ENCODE measurements at regions not wholly inside any gene's neighbourhood (a gene's known extent, or its start where the extent isn't known, plus 50 kb on each side); places are given as distances from the start of the nearest gene placed in this dataset.

GRCh38 chr10:44827431-44828006 is 83.6 kb upstream of the TMEM72 start:
- no peak for DNase-seq

- DNase-seq = no peak
Observed at GRCh38 chr10:44828508-44829142, 82.5 kb upstream of the TMEM72 start.

GRCh38 chr10:44829426-44829825 is 81.7 kb upstream of the TMEM72 start:
- no peak for DNase-seq

GRCh38 chr10:44830022-44830421 is 81.1 kb upstream of the TMEM72 start:
- no peak for DNase-seq

GRCh38 chr10:44831581-44831980 is 79.6 kb upstream of the TMEM72 start:
- no peak for DNase-seq

GRCh38 chr10:44832595-44833390 is 78.3 kb upstream of the TMEM72 start:
- DNase-seq = no peak

GRCh38 chr10:44834131-44834530 is 77.0 kb upstream of the TMEM72 start:
- no peak for DNase-seq

- no peak for DNase-seq
Observed at GRCh38 chr10:44835300-44835699, 75.8 kb upstream of the TMEM72 start.

GRCh38 chr10:44843484-44843883 is 67.7 kb upstream of the TMEM72 start:
- DNase-seq = no peak

GRCh38 chr10:44845361-44846175 is 65.6 kb upstream of the TMEM72 start:
- DNase-seq = no peak

- no peak for DNase-seq
Observed at GRCh38 chr10:44847110-44847509, 64.0 kb upstream of the TMEM72 start.

GRCh38 chr10:44848211-44848610 is 62.9 kb upstream of the TMEM72 start:
- DNase-seq = no peak

- DNase-seq = no peak
Observed at GRCh38 chr10:44849936-44850335, 61.2 kb upstream of the TMEM72 start.

- no peak for DNase-seq
Observed at GRCh38 chr10:44850356-44850934, 60.7 kb upstream of the TMEM72 start.

- DNase-seq = no peak
Observed at GRCh38 chr10:44851413-44851812, 59.7 kb upstream of the TMEM72 start.

- DNase-seq = no peak
Observed at GRCh38 chr10:44851881-44852280, 59.3 kb upstream of the TMEM72 start.

- DNase-seq = no peak
Observed at GRCh38 chr10:44853148-44853734, 57.9 kb upstream of the TMEM72 start.

- no peak for DNase-seq
Observed at GRCh38 chr10:44853796-44854195, 57.3 kb upstream of the TMEM72 start.

GRCh38 chr10:44854693-44855350 is 56.3 kb upstream of the TMEM72 start:
- no peak for DNase-seq

- DNase-seq = no peak
Observed at GRCh38 chr10:44856696-44857095, 54.4 kb upstream of the TMEM72 start.

GRCh38 chr10:44857363-44858016 is 53.6 kb upstream of the TMEM72 start:
- DNase-seq = peak; percentile 65

- no peak for DNase-seq
Observed at GRCh38 chr10:44858017-44858371, 53.1 kb upstream of the TMEM72 start.
